B cell (primary cell): ENCODE measurements at regions not wholly inside any gene's neighbourhood (a gene's known extent, or its start where the extent isn't known, plus 50 kb on each side); places are given as distances from the start of the nearest gene placed in this dataset.

Source experiments
- ATAC-seq: fragments of 200-7000 bp; cut with Tn5 transposase; one replicate; pipeline ENCODE4 v1.10.0; 2021; ENCODE audit warnings: low read depth, mild to moderate bottlenecking, moderate number of reproducible peaks, moderate library complexity
- CTCF ChIA-PET: fragments of 350-600 bp; sonication (Branson Sonifier 250); formaldehyde crosslinking; loops from one replicate; lab custom pipeline; 2021; ENCODE audit warnings: antibody characterized with exemption, inconsistent platforms; lab: Charles Lee
- POLR2A ChIA-PET: fragments of 350-600 bp; sonication (Branson Sonifier 250); formaldehyde crosslinking; loops from one replicate; lab custom pipeline; 2021; ENCODE audit warnings: antibody characterized with exemption; lab: Charles Lee
- DNase-seq: peaks from one replicate; pipeline ENCODE4 v3.0.0; 2013
- H2AFZ ChIP-seq: 2 replicates; pipeline ENCODE4 v1.6.1; 2012; ENCODE audit warnings: mild to moderate bottlenecking, low read depth, low read length; ENCODE audit not compliant: insufficient read depth, poor library complexity, severe bottlenecking
- H3K27ac ChIP-seq, 2 donors: 1 replicate in 1 of 2; 2 replicates in 1 of 2; pipeline ENCODE4 v1.5.1; 2012 to 2013; ENCODE audit warnings: low read length in 2 of 2, mild to moderate bottlenecking in 2 of 2, moderate library complexity in 1 of 2
- H3K27me3 ChIP-seq, 4 experiments: fragments of 200-600 bp in 1 of 4; sonication (generic) in 1 of 4; replicated peaks in 1 of 4; 1 replicate in 2 of 4; 2 replicates in 2 of 4; pipeline versions ENCODE4 v1.6.1 to v1.7.0; 2013 to 2016; ENCODE audit warnings: low read length in 3 of 4, mild to moderate bottlenecking in 2 of 4, mixed read lengths in 1 of 4, moderate library complexity in 1 of 4; ENCODE audit not compliant: insufficient read depth in 4 of 4, control insufficient read depth in 3 of 4; ENCODE audit errors: control extremely low read depth in 1 of 4
- H3K36me3 ChIP-seq, 2 experiments: replicated peaks in 1 of 2; 1 replicate in 1 of 2; 2 replicates in 1 of 2; pipeline versions ENCODE4 v1.6.1 to v1.7.1; 2013; ENCODE audit warnings: low read length in 1 of 2; ENCODE audit not compliant: insufficient read depth in 2 of 2, control insufficient read depth in 1 of 2; ENCODE audit errors: control extremely low read depth in 1 of 2, extremely low read depth in 1 of 2
- H3K4me1 ChIP-seq, 2 donors: fragments of 200-600 bp in 1 of 2; sonication (generic) in 1 of 2; 1 replicate in 1 of 2; 2 replicates in 1 of 2; pipeline versions ENCODE4 v1.5.1 to v1.6.1; 2013 to 2017; ENCODE audit warnings: low read length in 2 of 2; ENCODE audit not compliant: control insufficient read depth in 2 of 2, insufficient read depth in 2 of 2
- H3K4me2 ChIP-seq: replicated peaks from 2 replicates; pipeline ENCODE3; 2012; ENCODE audit warnings: mild to moderate bottlenecking, low read depth, low read length; ENCODE audit not compliant: poor library complexity, severe bottlenecking
- H3K4me3 ChIP-seq, 5 experiments: fragments of 200-600 bp in 1 of 5; sonication (generic) in 1 of 5; 1 replicate in 3 of 5; 2 replicates in 2 of 5; pipeline versions ENCODE4 v1.5.1 to v1.7.0; 2011 to 2016; ENCODE audit warnings: low read length in 4 of 5, mild to moderate bottlenecking in 4 of 5, low read depth in 2 of 5, control low read depth in 1 of 5, moderate library complexity in 1 of 5; ENCODE audit not compliant: insufficient read depth in 1 of 5; ENCODE audit errors: control extremely low read depth in 1 of 5, extremely low read depth in 1 of 5
- H3K79me2 ChIP-seq: fragments of 200-600 bp; sonication (generic); one replicate; pipeline ENCODE4 v1.6.0; 2016; ENCODE audit warnings: low read length; ENCODE audit not compliant: control insufficient read depth, insufficient read depth
- H3K9ac ChIP-seq: fragments of 200-600 bp; sonication (generic); 2 replicates; pipeline ENCODE4 v1.6.1; 2017; ENCODE audit warnings: mild to moderate bottlenecking, low read length, moderate library complexity
- H3K9me3 ChIP-seq, 3 donors: one replicate each; pipeline versions ENCODE4 v1.6.1 to v1.7.1; 2013; ENCODE audit warnings: low read length in 2 of 3; ENCODE audit not compliant: control insufficient read depth in 2 of 3, insufficient read depth in 1 of 3; ENCODE audit errors: control extremely low read depth in 1 of 3
- H4K20me1 ChIP-seq: 2 replicates; pipeline ENCODE4 v1.6.0; 2012; ENCODE audit warnings: mild to moderate bottlenecking, low read length; ENCODE audit not compliant: insufficient read depth, control insufficient read depth, poor library complexity, severe bottlenecking
- H3K27ac Mint-ChIP-seq: one replicate; pipeline ENCODE4 v1.8.0; 2021; ENCODE audit warnings: mixed read lengths
- H3K27me3 Mint-ChIP-seq: one replicate; pipeline ENCODE4 v1.8.0; 2021; ENCODE audit warnings: mixed read lengths
- H3K4me1 Mint-ChIP-seq: one replicate; pipeline ENCODE4 v1.8.0; 2021; ENCODE audit warnings: mixed read lengths
- H3K4me3 Mint-ChIP-seq: one replicate; pipeline ENCODE4 v1.8.0; 2021; ENCODE audit warnings: mixed read lengths
- H3K9me3 Mint-ChIP-seq: one replicate; pipeline ENCODE4 v1.8.0; 2022; ENCODE audit warnings: mixed read lengths; ENCODE audit not compliant: insufficient read depth
- CTCF ChIP-seq: fragments of 200-600 bp; IDR thresholded peaks from one replicate; pipeline ENCODE4 v1.8.0; 2022; ENCODE audit warnings: antibody characterized with exemption, mild to moderate bottlenecking
- EZH2 ChIP-seq: IDR thresholded peaks from 2 replicates; pipeline ENCODE4 v1.6.1; 2012; ENCODE audit warnings: borderline replicate concordance, low read depth, mild to moderate bottlenecking, moderate library complexity, low read length; ENCODE audit not compliant: insufficient read depth, poor library complexity, severe bottlenecking
- WGBS: methylation state at CpG from one replicate; pipeline ENCODE4 v1.1.5; 2013; ENCODE audit warnings: missing lambda C conversion rate; ENCODE audit not compliant: insufficient coverage; 5-methylcytosine and 5-hydroxymethylcytosine counted together
- intact Hi-C: fragments of 100-400 bp; cut with micrococcal nuclease; formaldehyde crosslinking; loops from one replicate; pipeline ENCODE4 v1.10.0; 2022

GRCh38 chr13:76637641-76638141, 248.5 kb downstream of the KCTD12 start:
- DNase-seq (no peak), ATAC-seq (no peak)
- H3K4me3 Mint-ChIP-seq: no peak overlapping the region
- Histone ChIP-seq H2AFZ (no peak overlapping the region), H3K36me3 (no peaks in the 10 kb centered on the region), H3K27me3 (no peaks in the 10 kb centered on the region), H3K27ac (no peak overlapping the region), H3K4me3 (no peak overlapping the region), H3K4me1 (no peaks in the 10 kb centered on the region), H3K9me3 (no peaks in the 10 kb centered on the region), H4K20me1 (no peaks in the 10 kb centered on the region), H3K4me2 (no peak overlapping the region), H3K9ac (no peak overlapping the region), H3K79me2 (no peaks in the 10 kb centered on the region)
- H3K27ac Mint-ChIP-seq: no peak overlapping the region
- H3K9me3 Mint-ChIP-seq: no peaks in the 10 kb centered on the region
- H3K4me1 Mint-ChIP-seq: no peaks in the 10 kb centered on the region
- no peak for TF ChIP-seq CTCF
- no peak for TF ChIP-seq EZH2
- intact Hi-C loops: no loop called here
- peaks cover 4% of the 10 kb centered on the region for H3K27me3 Mint-ChIP-seq
- no CpG with 5 or more reads among the region's 2 CpGs for WGBS
- ChIA-PET CTCF (no interaction called here), POLR2A (no interaction called here)

GRCh38 chr13:76636829-76637228, 249.4 kb downstream of the KCTD12 start:
- WGBS: no CpG with 5 or more reads among the region's 2 CpGs
- H3K4me1 ChIP-seq: no peaks in the 10 kb centered on the region
- no peak overlapping the region for H3K9ac ChIP-seq
- no peaks in the 10 kb centered on the region for H3K27me3 ChIP-seq
- no peak overlapping the region for H3K4me3 Mint-ChIP-seq
- ChIA-PET POLR2A (no interaction called here), CTCF (no interaction called here)
- H3K36me3 ChIP-seq: no peaks in the 10 kb centered on the region
- H3K4me2 ChIP-seq: no peak overlapping the region
- no peak overlapping the region for H2AFZ ChIP-seq
- no peaks in the 10 kb centered on the region for H3K4me1 Mint-ChIP-seq
- no peak overlapping the region for H3K27ac ChIP-seq
- H3K27ac Mint-ChIP-seq: no peak overlapping the region
- no peaks in the 10 kb centered on the region for H3K9me3 Mint-ChIP-seq
- no peaks in the 10 kb centered on the region for H3K9me3 ChIP-seq
- DNase-seq (no peak), ATAC-seq (no peak)
- no peak overlapping the region for H3K4me3 ChIP-seq
- H3K27me3 Mint-ChIP-seq: no peaks in the 10 kb centered on the region
- H4K20me1 ChIP-seq: no peaks in the 10 kb centered on the region
- no peaks in the 10 kb centered on the region for H3K79me2 ChIP-seq
- no peak for TF ChIP-seq EZH2
- no peak for TF ChIP-seq CTCF
- intact Hi-C loops: no loop called here
